Activated naive CD8-positive, alpha-beta T cell treated with anti-CD3 and anti-CD28 coated beads, Interleukin-2, amount 50 U/mL, for 24 hours (primary cell): ENCODE measurements at regions not wholly inside any gene's neighbourhood (a gene's known extent, or its start where the extent isn't known, plus 50 kb on each side); places are given as distances from the start of the nearest gene placed in this dataset.
A peak's percentile ranks its signal among the peaks of the same experiment; 100 is the strongest.

Experiments
- ATAC-seq: fragments of 150-1000 bp; cut with Tn5 transposase; one replicate; pipeline ENCODE4 v1.10.0; 2021
- DNase-seq: peaks from one replicate; pipeline ENCODE4 v3.0.0; 2021
- H3K27ac Mint-ChIP-seq: one replicate; pipeline ENCODE4 v1.8.0; 2021; ENCODE audit warnings: mild to moderate bottlenecking, mixed read lengths
- H3K27me3 Mint-ChIP-seq: one replicate; pipeline ENCODE4 v1.8.0; 2021; ENCODE audit warnings: mixed read lengths
- H3K36me3 Mint-ChIP-seq: one replicate; pipeline ENCODE4 v1.8.0; 2021; ENCODE audit warnings: low read depth, mixed read lengths
- H3K4me1 Mint-ChIP-seq: one replicate; pipeline ENCODE4 v1.8.0; 2021; ENCODE audit warnings: mixed read lengths
- H3K4me3 Mint-ChIP-seq: one replicate; pipeline ENCODE4 v1.8.0; 2021; ENCODE audit warnings: mild to moderate bottlenecking, moderate library complexity, mixed read lengths
- H3K9me3 Mint-ChIP-seq: one replicate; pipeline ENCODE4 v1.8.0; 2021; ENCODE audit warnings: mixed read lengths

DNA sequence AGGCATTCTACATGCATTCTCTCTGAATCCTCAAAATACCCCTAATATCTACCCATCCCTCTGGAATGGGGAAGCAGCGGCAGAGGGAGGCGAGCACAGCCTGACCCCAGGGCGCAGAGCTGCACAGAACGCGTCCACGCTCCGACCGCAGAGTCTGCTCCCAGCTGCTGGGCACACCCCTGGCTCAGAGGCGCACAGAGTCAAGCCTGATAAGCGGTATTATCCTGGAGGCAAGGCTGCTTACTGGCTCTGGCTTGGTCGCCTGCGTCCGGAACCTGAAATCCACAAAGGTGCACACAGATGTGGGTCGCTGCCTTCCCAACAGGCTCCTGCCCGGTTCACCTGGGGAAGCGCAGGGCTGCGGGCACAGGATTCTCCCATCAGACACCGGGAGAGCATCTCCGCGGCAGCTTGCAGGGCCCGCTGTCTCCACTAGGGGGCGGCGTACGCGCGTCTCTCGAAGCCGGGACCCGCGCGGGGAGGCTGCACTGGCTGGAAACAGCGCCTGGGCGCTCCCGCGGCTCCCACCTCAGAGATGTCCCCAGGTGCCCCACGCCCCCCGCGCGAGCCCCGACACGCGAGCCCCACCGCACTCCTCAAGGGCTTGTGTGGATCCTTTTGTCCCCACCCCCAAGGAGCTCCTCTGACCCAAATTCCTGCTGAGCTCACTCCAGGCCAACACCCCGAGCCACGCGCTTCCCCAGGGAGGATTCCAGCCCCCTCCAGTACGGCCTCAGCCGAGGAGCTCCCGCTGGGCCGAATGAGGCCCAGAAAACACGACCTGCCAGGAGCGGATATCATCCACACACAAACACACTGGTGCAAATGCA is 120.1 kb upstream of the FZD10 start:
- no peaks in the 10 kb centered on the region for H3K4me1 Mint-ChIP-seq
- H3K27ac Mint-ChIP-seq = no peak overlapping the region
- peaks cover 35% of the 10 kb centered on the region for H3K27me3 Mint-ChIP-seq
- no peak overlapping the region for H3K4me3 Mint-ChIP-seq
- no peaks in the 10 kb centered on the region for H3K36me3 Mint-ChIP-seq
- DNase-seq = peak; percentile 65
- H3K9me3 Mint-ChIP-seq = peaks cover 7% of the 10 kb centered on the region
- ATAC-seq = peak; percentile 57

DNA sequence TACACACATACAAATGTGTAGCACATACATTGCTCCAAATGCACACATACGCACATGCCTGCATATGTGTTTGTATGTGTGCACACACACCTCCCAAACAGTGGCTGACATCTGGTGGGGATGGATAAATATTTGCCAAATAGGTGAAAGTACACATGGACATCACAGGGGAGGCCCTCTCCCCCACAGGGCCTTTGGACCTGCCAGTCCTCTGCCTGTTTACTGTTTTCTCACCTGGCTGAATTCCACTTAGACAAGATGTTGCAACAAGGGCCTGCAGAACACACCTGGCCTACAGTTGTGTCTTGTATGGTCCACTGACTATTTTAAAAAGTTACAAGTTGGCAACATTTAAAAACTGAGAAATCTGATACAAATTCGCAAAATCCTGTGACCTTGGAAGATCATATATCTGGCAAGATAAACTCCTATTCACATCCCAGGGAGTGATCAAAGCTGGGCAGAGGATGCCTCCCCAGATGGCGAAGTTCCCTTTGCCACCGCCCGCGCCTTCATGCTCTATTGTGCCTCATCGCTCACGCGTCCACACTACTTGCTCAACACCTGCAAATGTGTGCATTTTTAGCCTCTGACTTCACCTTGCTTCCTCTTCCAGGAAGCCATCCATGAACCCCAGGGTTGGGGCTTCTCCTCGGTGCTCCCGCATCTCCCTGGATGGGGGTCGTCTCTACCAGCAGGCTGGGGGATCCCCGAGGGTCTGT is 118.4 kb upstream of the FZD10 start:
- Mint-ChIP-seq H3K9me3 (peaks cover 7% of the 10 kb centered on the region), H3K4me1 (no peaks in the 10 kb centered on the region), H3K36me3 (no peaks in the 10 kb centered on the region), H3K4me3 (no peak overlapping the region), H3K27me3 (peaks cover 39% of the 10 kb centered on the region), H3K27ac (no peak overlapping the region)
- ATAC-seq (no peak), DNase-seq (no peak)

DNA sequence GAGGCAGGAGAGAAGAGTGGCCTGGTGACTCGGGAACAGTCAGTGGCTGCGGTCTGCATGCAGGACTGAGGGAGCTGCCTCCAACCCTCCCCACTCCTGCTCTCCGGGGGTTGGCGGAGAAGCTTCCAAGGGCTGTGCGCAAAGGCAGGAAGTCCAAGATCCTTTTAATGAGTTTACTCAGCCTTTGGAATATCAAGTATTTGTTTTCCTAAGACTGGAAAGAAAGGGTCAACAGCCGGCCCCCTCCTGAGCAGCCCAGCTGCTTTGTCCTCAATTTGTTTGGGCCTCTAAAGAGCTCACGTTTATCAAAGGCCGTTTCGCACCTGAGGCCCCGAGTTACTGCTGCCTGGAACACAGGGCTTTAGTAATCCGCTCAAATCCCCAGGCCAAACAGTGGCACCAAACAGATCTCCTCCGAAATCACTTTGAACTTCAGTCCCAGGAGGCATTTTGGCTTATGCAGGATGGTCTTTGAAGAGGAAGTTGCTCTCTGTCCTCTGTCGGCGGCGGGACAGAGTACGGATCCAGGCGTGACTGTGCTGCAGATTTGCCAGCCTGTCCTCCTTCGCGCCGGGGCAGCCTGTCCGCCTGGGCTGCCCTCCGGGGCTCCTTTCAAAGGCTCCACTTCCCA is 117.2 kb upstream of the FZD10 start:
- Mint-ChIP-seq H3K27me3 (peaks cover 36% of the 10 kb centered on the region), H3K4me3 (no peak overlapping the region), H3K27ac (no peak overlapping the region), H3K36me3 (no peaks in the 10 kb centered on the region), H3K9me3 (peaks cover 7% of the 10 kb centered on the region), H3K4me1 (no peaks in the 10 kb centered on the region)
- no peak for DNase-seq
- ATAC-seq = no peak

DNA sequence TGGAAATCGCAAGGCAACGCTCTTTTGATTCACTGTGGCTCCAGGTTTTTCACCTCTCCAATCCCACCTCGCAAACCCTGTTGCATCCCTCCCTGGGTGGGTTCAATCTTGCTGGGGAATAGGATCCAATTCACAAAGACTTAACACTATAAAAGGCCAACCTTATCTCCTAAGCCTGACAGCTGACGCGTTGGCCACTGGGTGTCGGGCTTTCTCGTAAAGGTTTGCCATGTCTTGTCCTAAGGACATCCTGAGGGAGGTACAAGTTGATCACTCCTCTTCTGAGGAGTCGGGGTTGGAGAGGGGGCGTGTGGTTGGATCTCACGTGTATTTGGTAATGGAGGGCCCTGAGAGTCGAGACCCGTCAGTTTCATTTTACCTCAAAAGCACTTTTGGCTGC is 112.6 kb upstream of the FZD10 start:
- H3K36me3 Mint-ChIP-seq = no peaks in the 10 kb centered on the region
- ATAC-seq (no peak), DNase-seq (no peak)
- H3K27ac Mint-ChIP-seq = no peak overlapping the region
- H3K4me1 Mint-ChIP-seq = peaks cover under 1% of the 10 kb centered on the region
- peaks cover 26% of the 10 kb centered on the region for H3K27me3 Mint-ChIP-seq
- H3K9me3 Mint-ChIP-seq = peaks cover 2% of the 10 kb centered on the region
- H3K4me3 Mint-ChIP-seq = no peak overlapping the region

DNA sequence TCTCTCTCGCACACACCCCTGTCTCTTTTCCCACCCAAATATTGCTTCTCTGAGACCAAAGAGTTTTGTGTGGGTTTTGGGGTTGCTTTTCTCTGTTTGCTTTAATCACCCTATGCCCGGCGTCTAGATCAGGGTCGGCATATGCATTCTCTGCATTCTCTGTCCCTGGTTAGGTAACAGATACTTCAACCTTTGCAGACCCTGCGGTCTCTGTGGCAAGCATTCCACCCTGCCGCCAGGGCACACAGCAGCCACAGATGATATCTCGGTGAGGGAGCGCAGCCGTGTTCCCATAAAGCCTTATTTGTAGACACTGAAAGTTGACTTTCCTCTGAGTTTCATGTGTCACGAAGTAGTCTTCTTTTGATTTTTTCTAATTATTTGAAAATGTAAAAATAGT is 110.4 kb upstream of the FZD10 start:
- H3K4me3 Mint-ChIP-seq = no peak overlapping the region

DNA sequence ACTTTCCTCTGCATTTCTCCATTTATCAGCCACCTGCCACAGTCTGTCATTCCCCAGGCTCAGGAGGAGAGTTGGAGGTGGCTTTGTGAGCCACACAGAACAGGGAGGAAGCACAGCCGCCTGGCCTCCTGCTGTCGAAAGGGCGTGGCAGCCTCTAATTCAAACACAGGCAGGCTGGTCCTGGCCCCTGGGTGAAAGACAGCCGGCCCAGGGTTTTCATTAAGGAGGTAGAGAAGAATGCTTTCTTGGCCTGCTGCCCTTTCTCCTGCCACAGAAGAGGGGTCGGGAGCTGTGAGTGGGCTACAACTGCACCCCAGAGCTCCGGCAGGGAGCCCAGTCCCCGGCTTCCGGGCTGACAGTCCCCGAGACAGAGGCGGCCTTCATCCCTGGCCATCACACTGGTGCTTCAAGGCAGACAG is 108.6 kb upstream of the FZD10 start:
- H3K9me3 Mint-ChIP-seq = peaks cover 11% of the 10 kb centered on the region
- peaks cover 7% of the 10 kb centered on the region for H3K27me3 Mint-ChIP-seq
- H3K27ac Mint-ChIP-seq = no peak overlapping the region
- no peak overlapping the region for H3K4me3 Mint-ChIP-seq
- DNase-seq (no peak), ATAC-seq (no peak)
- H3K36me3 Mint-ChIP-seq = peaks cover 2% of the 10 kb centered on the region
- H3K4me1 Mint-ChIP-seq = peaks cover 2% of the 10 kb centered on the region

More for the DNA sequence above, 110.4 kb upstream of the FZD10 start:
- Mint-ChIP-seq H3K36me3 (peaks cover 2% of the 10 kb centered on the region), H3K27me3 (peaks cover 15% of the 10 kb centered on the region), H3K4me1 (peaks cover 2% of the 10 kb centered on the region), H3K9me3 (peaks cover 11% of the 10 kb centered on the region), H3K27ac (no peak overlapping the region)
- ATAC-seq (no peak), DNase-seq (no peak)

DNA sequence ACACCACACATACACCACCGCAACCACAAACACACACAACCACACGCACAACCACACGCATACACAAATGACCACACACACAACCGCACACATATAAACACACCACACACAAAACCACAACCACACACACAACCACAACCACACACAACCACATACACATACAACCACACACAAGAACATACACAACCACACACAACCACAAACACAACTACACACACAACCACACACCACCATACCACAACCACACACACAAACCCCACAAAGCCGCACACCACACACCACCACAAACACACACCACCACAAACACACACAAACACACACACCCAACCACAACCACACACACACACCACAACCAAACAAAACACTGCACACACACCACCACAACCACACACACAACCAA is 107.5 kb upstream of the FZD10 start:
- ATAC-seq = no peak
- Mint-ChIP-seq H3K9me3 (peaks cover 11% of the 10 kb centered on the region), H3K27ac (peak overlapping the region; percentile 73), H3K4me3 (no peak overlapping the region), H3K4me1 (peaks cover 2% of the 10 kb centered on the region), H3K27me3 (peaks cover 7% of the 10 kb centered on the region), H3K36me3 (peaks cover 2% of the 10 kb centered on the region)
- DNase-seq = no peak

DNA sequence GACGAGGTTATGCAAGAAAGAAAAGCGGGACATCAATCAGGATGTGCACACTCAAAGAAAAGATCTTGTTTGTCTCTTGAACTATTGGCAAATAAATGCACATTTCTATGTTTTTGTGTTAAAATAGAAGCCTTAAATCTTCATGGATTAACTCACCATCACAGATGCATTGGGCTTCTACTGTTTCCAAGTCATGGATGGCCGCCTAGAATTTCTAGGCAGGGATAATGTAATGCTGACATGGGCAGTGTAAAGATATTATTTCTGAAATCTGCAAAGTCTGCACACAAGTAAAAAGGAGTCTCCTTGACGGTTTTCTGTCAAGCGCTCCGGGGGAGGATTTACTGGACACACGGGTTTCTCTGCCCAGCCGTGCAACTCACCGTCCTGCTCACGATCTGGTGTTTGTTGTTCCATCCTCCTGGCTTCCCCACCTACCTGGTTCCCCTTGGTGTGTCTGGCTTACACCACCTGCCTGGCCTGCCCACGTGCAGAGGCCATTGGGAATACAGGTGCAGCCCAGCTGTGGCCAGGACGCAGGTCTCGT is 103.3 kb upstream of the FZD10 start:
- DNase-seq (no peak), ATAC-seq (no peak)
- no peak overlapping the region for H3K4me3 Mint-ChIP-seq
- H3K36me3 Mint-ChIP-seq = peaks cover 2% of the 10 kb centered on the region
- peaks cover 2% of the 10 kb centered on the region for H3K4me1 Mint-ChIP-seq
- peaks cover 16% of the 10 kb centered on the region for H3K9me3 Mint-ChIP-seq
- no peaks in the 10 kb centered on the region for H3K27me3 Mint-ChIP-seq
- H3K27ac Mint-ChIP-seq = no peak overlapping the region

DNA sequence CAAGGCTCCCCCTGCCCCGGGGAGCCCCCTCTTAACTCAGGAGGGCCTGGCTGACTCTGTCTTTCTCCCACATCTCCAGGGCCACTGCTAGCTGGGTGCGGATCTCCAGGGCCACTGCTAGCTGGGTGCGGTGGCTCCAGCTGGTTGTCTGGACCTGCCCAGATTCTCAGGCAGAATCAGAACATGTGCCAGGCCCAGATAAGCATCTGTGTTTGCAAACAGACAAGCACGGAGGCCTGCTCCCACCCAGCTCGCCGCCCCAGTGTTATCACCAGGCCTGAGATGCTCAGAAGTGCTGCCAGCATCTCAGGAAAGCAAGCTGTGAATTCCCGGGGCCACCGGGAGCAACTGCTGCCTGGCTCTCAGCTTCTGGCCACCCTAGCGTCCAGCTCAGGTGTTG is 98.4 kb upstream of the FZD10 start:
- ATAC-seq = no peak
- Mint-ChIP-seq H3K9me3 (peaks cover 5% of the 10 kb centered on the region), H3K27ac (no peak overlapping the region), H3K27me3 (no peaks in the 10 kb centered on the region), H3K4me1 (no peaks in the 10 kb centered on the region), H3K36me3 (no peaks in the 10 kb centered on the region), H3K4me3 (no peak overlapping the region)
- DNase-seq = no peak

DNA sequence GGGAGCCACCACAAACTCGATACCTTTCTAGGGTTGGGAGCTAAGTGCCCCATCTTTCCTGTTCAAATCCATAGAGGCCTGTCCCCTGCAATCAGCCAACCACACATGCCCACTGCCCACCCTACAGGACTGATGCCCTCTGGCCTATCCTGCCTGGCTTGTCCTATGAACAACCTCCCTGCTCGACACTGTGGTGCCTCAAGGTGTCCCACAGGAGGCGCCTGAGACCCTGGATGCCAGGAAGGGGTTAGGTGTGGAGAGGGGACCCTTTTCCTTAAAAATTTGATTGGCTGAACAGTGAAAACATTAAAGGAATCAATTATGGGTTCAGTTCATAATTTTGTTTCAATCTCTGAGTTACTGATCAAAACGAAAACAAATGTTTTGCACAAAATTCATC is 97.3 kb upstream of the FZD10 start:
- Mint-ChIP-seq H3K27me3 (no peaks in the 10 kb centered on the region), H3K9me3 (peaks cover 5% of the 10 kb centered on the region)
- ATAC-seq = no peak

DNA sequence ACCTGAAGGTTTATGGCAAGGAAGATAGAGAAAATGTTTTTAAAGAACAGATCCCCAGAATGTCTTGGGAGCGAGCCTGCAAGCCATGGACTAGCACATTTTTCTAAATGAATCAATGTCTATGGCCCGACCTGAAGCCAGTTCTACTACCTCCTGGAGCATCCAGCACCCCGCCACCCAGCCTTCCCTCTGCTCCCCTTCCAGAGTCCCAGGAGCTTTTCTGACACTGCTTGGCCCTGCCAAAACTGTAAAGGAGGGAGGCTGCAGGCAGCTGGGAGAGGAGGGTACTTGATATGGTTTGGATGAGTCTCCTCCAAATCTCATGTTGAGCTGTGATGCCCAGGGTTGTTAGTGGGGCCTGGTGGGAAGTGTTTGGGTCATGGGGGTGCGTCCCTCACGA is 95.5 kb upstream of the FZD10 start:
- Mint-ChIP-seq H3K36me3 (no peaks in the 10 kb centered on the region), H3K27ac (no peak overlapping the region), H3K9me3 (peaks cover 3% of the 10 kb centered on the region), H3K4me1 (no peaks in the 10 kb centered on the region), H3K4me3 (no peak overlapping the region), H3K27me3 (no peaks in the 10 kb centered on the region)
- ATAC-seq (no peak), DNase-seq (no peak)

More for the DNA sequence above, 97.3 kb upstream of the FZD10 start:
- DNase-seq = no peak
- no peaks in the 10 kb centered on the region for H3K4me1 Mint-ChIP-seq
- H3K27ac Mint-ChIP-seq = no peak overlapping the region
- H3K36me3 Mint-ChIP-seq = no peaks in the 10 kb centered on the region
- H3K4me3 Mint-ChIP-seq = no peak overlapping the region

DNA sequence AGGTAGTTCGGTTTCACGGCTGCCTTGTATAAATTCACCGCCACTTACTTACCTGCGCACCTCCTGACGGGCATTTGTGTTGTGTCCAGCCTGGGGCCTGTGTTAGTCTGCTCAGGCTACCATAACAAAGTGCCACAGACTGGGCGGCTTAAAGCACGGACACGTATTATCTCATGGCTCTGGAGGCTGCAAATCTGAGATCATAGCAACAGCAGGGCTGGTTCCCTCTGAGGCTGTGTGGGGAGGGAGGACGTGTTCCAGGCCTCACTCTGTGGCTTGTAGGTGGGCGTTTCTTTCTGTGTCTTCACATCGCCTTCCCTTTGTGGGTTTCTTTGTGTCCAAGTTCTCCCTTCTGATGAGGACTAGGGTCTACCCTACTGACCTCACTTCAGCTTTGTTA is 93.5 kb upstream of the FZD10 start:
- DNase-seq (no peak), ATAC-seq (no peak)
- Mint-ChIP-seq H3K27me3 (no peaks in the 10 kb centered on the region), H3K4me3 (no peak overlapping the region), H3K36me3 (no peaks in the 10 kb centered on the region), H3K27ac (no peak overlapping the region), H3K4me1 (no peaks in the 10 kb centered on the region), H3K9me3 (no peaks in the 10 kb centered on the region)

DNA sequence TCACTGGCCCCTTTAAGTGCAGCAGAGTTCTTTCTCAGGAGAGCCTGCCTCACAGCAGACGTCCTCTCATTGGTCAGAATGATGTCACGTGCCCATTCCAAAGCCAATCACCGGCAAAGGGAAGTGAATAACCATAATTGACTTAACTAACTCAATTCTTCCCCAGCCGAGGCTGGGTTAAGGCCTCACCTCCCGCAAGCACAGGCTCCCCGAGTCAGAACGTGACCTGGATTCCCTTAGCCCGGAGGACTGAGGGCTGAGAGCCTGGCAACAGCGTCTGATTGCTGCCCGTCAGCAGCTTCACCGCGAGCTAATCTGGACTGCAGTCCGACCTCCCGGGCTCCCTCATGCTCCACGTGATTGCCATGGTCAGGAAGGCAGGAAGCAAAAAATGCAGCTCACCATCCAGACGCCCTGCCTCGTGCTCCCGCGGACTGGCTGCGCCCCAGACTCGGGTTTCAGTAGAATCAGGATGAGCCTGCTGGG is 92.1 kb upstream of the FZD10 start:
- ATAC-seq = peak; percentile 21
- Mint-ChIP-seq H3K4me3 (no peak overlapping the region), H3K36me3 (no peaks in the 10 kb centered on the region), H3K27me3 (no peaks in the 10 kb centered on the region), H3K4me1 (no peaks in the 10 kb centered on the region), H3K9me3 (no peaks in the 10 kb centered on the region), H3K27ac (no peak overlapping the region)
- no peak for DNase-seq

DNA sequence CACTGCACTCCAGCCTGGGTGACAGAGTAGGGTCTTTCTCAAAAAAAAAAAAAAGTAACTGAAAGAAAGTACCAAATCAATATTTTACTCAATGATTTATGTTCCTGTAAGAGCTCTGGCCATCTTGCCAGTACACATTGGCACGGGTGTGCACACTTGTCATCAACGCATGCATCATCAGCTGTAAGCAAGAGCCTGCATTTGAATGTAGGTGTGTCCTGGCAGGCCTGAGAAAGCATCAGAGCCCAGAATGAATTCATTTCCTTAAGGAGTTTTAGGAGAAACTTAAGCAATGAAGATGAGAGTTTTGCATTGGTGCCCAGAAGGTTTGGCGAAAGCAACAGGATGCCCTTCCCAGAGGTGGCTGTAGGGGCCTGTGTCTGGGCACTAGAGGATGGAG is 88.5 kb upstream of the FZD10 start:
- H3K4me3 Mint-ChIP-seq = no peak overlapping the region
- H3K4me1 Mint-ChIP-seq = peaks cover 5% of the 10 kb centered on the region
- ATAC-seq (no peak), DNase-seq (no peak)
- H3K27me3 Mint-ChIP-seq = peaks cover 3% of the 10 kb centered on the region
- peaks cover 18% of the 10 kb centered on the region for H3K9me3 Mint-ChIP-seq
- H3K36me3 Mint-ChIP-seq = peaks cover 3% of the 10 kb centered on the region
- H3K27ac Mint-ChIP-seq = no peak overlapping the region
